ENCODE measurements at regions not wholly inside any gene's neighbourhood (a gene's known extent, or its start where the extent isn't known, plus 50 kb on each side); places are given as distances from the start of the nearest gene placed in this dataset.
"Not testable (repeated sequence)": the region's sequence is repeated elsewhere in the genome, so short reads cannot be mapped to it uniquely, and the experiment has no call there.

- ChIA-PET CTCF (no interaction called here), POLR2A (no interaction called here)
Observed at GRCh38 chr7:47191876-47192291, 390.0 kb downstream of the TNS3 start.

- ChIA-PET CTCF (no interaction called here), POLR2A (no interaction called here)
Observed at GRCh38 chr7:47191316-47191715, 390.6 kb downstream of the TNS3 start.

- ChIA-PET CTCF (no interaction called here), POLR2A (no interaction called here)
Observed at GRCh38 chr7:47190462-47190861, 391.4 kb downstream of the TNS3 start.

- CTCF ChIA-PET = no interaction called here
Observed at GRCh38 chr7:47188653-47189315, 393.1 kb downstream of the TNS3 start.

GRCh38 chr7:47188136-47188535, 393.8 kb downstream of the TNS3 start:
- CTCF ChIA-PET = no interaction called here

More at GRCh38 chr7:47188653-47189315, 393.1 kb downstream of the TNS3 start:
- POLR2A ChIA-PET = no interaction called here

GRCh38 chr7:47186316-47186715, 395.6 kb downstream of the TNS3 start:
- ChIA-PET POLR2A (no interaction called here), CTCF (no interaction called here)

More at GRCh38 chr7:47188136-47188535, 393.8 kb downstream of the TNS3 start:
- POLR2A ChIA-PET = no interaction called here

GRCh38 chr7:47185839-47186238, 396.1 kb downstream of the TNS3 start:
- ChIA-PET CTCF (no interaction called here), POLR2A (no interaction called here)

- ChIA-PET POLR2A (no interaction called here), CTCF (no interaction called here)
Observed at GRCh38 chr7:47185170-47185569, 396.7 kb downstream of the TNS3 start.

- POLR2A ChIA-PET = no interaction called here
- CTCF ChIA-PET = no interaction called here
Observed at GRCh38 chr7:47183862-47184590, 397.9 kb downstream of the TNS3 start.

GRCh38 chr7:47181746-47182361, 400.1 kb downstream of the TNS3 start:
- CTCF ChIA-PET = no interaction called here
- POLR2A ChIA-PET = no interaction called here

GRCh38 chr7:47180516-47180826, 401.4 kb downstream of the TNS3 start:
- ChIA-PET CTCF (no interaction called here), POLR2A (no interaction called here)

GRCh38 chr7:47179812-47180515, 401.9 kb downstream of the TNS3 start:
- CTCF ChIA-PET = no interaction called here

GRCh38 chr7:47172602-47173539, 409.0 kb downstream of the TNS3 start:
- CTCF ChIA-PET = not testable (repeated sequence)

More at GRCh38 chr7:47179812-47180515, 401.9 kb downstream of the TNS3 start:
- POLR2A ChIA-PET = no interaction called here

GRCh38 chr7:47170516-47170915, 411.4 kb downstream of the TNS3 start:
- CTCF ChIA-PET = no interaction called here
- POLR2A ChIA-PET = no interaction called here

More at GRCh38 chr7:47172602-47173539, 409.0 kb downstream of the TNS3 start:
- POLR2A ChIA-PET = not testable (repeated sequence)

- ChIA-PET POLR2A (no interaction called here), CTCF (no interaction called here)
Observed at GRCh38 chr7:47154791-47155190, 427.1 kb downstream of the TNS3 start.

- ChIA-PET CTCF (no interaction called here), POLR2A (no interaction called here)
Observed at GRCh38 chr7:47153576-47153975, 428.3 kb downstream of the TNS3 start.

- ChIA-PET POLR2A (no interaction called here), CTCF (no interaction called here)
Observed at GRCh38 chr7:47153058-47153457, 428.9 kb downstream of the TNS3 start.

- ChIA-PET POLR2A (no interaction called here), CTCF (no interaction called here)
Observed at GRCh38 chr7:47152307-47152706, 429.6 kb downstream of the TNS3 start.

GRCh38 chr7:47150497-47151260, 431.2 kb downstream of the TNS3 start:
- POLR2A ChIA-PET = no interaction called here
- CTCF ChIA-PET = no interaction called here

All from activated CD8-positive, alpha-beta memory T cell treated with anti-CD3 and anti-CD28 coated beads for 36 hours (primary cell).